KMS-11 (cell line): ENCODE measurements at regions not wholly inside any gene's neighbourhood (a gene's known extent, or its start where the extent isn't known, plus 50 kb on each side); places are given as distances from the start of the nearest gene placed in this dataset.
"Not testable (repeated sequence)": the region's sequence is repeated elsewhere in the genome, so short reads cannot be mapped to it uniquely, and the experiment has no call there.

ENCODE experiments used
- H2AFZ ChIP-seq: fragments of 200-600 bp; sonication (generic); 2 replicates; pipeline ENCODE4 v1.6.1; 2016; ENCODE audit warnings: antibody characterized with exemption, mixed run types, low read depth
- H3K27ac ChIP-seq: fragments of 200-600 bp; sonication (generic); 2 replicates; pipeline ENCODE4 v1.6.1; 2016; ENCODE audit warnings: mild to moderate bottlenecking, mixed run types
- H3K27me3 ChIP-seq: fragments of 200-600 bp; sonication (generic); 2 replicates; pipeline ENCODE4 v1.6.1; 2017; ENCODE audit warnings: mild to moderate bottlenecking, low read depth, mixed run types, moderate library complexity; ENCODE audit not compliant: insufficient read depth
- H3K36me3 ChIP-seq: fragments of 200-600 bp; sonication (generic); 2 replicates; pipeline ENCODE4 v1.6.1; 2017; ENCODE audit warnings: mild to moderate bottlenecking, mixed run types; ENCODE audit not compliant: insufficient read depth
- H3K4me1 ChIP-seq: fragments of 200-600 bp; sonication (generic); 2 replicates; pipeline ENCODE4 v1.6.1; 2016; ENCODE audit warnings: mild to moderate bottlenecking, low read depth, mixed run types; ENCODE audit not compliant: poor library complexity, severe bottlenecking
- H3K4me2 ChIP-seq: fragments of 200-600 bp; sonication (generic); 2 replicates; pipeline ENCODE4 v1.7.0; 2016; ENCODE audit warnings: mild to moderate bottlenecking, mixed run types
- H3K4me3 ChIP-seq: fragments of 200-600 bp; sonication (generic); IDR thresholded peaks from 2 replicates; pipeline ENCODE4 v1.6.1; 2017; ENCODE audit warnings: low read depth, low read length, mixed read lengths; ENCODE audit not compliant: insufficient read depth
- H3K79me2 ChIP-seq: fragments of 200-600 bp; sonication (generic); 2 replicates; pipeline ENCODE4 v1.6.1; 2016; ENCODE audit warnings: low read depth, mixed run types; ENCODE audit not compliant: insufficient read depth
- H3K9ac ChIP-seq: fragments of 200-600 bp; sonication (generic); 2 replicates; pipeline ENCODE4 v1.6.1; 2016; ENCODE audit warnings: mild to moderate bottlenecking, mixed run types
- H4K20me1 ChIP-seq: fragments of 200-600 bp; sonication (generic); 2 replicates; pipeline ENCODE4 v1.6.1; 2016; ENCODE audit warnings: mild to moderate bottlenecking, mixed run types; ENCODE audit not compliant: insufficient read depth
- TF ChIP-seq, protein P1 (sequence below): fragments of 200-600 bp; sonication (generic); conservative IDR thresholded peaks from 2 replicates; pipeline ENCODE4 v1.6.1; 2017; ENCODE audit warnings: low read depth, mild to moderate bottlenecking, antibody characterized with exemption, low read length, moderate library complexity, mixed read lengths

- TF ChIP-seq, protein P1, sequence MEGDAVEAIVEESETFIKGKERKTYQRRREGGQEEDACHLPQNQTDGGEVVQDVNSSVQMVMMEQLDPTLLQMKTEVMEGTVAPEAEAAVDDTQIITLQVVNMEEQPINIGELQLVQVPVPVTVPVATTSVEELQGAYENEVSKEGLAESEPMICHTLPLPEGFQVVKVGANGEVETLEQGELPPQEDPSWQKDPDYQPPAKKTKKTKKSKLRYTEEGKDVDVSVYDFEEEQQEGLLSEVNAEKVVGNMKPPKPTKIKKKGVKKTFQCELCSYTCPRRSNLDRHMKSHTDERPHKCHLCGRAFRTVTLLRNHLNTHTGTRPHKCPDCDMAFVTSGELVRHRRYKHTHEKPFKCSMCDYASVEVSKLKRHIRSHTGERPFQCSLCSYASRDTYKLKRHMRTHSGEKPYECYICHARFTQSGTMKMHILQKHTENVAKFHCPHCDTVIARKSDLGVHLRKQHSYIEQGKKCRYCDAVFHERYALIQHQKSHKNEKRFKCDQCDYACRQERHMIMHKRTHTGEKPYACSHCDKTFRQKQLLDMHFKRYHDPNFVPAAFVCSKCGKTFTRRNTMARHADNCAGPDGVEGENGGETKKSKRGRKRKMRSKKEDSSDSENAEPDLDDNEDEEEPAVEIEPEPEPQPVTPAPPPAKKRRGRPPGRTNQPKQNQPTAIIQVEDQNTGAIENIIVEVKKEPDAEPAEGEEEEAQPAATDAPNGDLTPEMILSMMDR = no peak
- no peak overlapping the region for H3K27ac ChIP-seq
- H3K4me3 ChIP-seq = no peak overlapping the region
- H4K20me1 ChIP-seq = no peaks in the 10 kb centered on the region
- no peaks in the 10 kb centered on the region for H3K27me3 ChIP-seq
- no peak overlapping the region for H2AFZ ChIP-seq
- no peaks in the 10 kb centered on the region for H3K4me1 ChIP-seq
- H3K4me2 ChIP-seq = no peak overlapping the region
- H3K36me3 ChIP-seq = no peaks in the 10 kb centered on the region
- H3K9ac ChIP-seq = no peak overlapping the region
- no peaks in the 10 kb centered on the region for H3K79me2 ChIP-seq
These were observed 144.2 kb upstream of the RAPGEF2 start for GRCh38 chr4:158958489-158959270.

DNA sequence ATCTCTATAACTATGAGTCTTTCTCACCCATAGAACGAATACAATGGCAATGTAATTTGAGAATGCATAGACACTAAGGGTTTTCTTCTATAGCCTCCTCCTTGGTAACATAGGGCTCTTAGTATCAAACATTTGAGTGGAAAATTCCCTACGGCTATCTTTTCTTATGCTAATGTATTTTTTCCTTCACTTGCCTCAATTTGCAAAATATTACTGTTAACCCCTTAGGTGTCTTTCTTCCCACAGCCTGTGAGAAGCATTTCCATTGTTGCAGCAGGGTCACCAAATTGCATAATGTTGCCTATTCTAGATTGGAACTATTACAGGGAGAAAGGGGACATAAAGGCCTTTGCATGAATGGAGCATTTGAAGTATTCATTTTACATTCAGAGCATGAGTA, 140.5 kb upstream of the RAPGEF2 start:
- Histone ChIP-seq H3K79me2 (no peaks in the 10 kb centered on the region), H2AFZ (no peak overlapping the region), H3K4me1 (no peaks in the 10 kb centered on the region), H3K36me3 (no peaks in the 10 kb centered on the region), H3K27ac (no peak overlapping the region), H3K9ac (no peak overlapping the region), H4K20me1 (no peaks in the 10 kb centered on the region), H3K4me2 (no peak overlapping the region), H3K4me3 (no peak overlapping the region), H3K27me3 (no peaks in the 10 kb centered on the region)
- TF ChIP-seq, protein P1 = no peak

DNA sequence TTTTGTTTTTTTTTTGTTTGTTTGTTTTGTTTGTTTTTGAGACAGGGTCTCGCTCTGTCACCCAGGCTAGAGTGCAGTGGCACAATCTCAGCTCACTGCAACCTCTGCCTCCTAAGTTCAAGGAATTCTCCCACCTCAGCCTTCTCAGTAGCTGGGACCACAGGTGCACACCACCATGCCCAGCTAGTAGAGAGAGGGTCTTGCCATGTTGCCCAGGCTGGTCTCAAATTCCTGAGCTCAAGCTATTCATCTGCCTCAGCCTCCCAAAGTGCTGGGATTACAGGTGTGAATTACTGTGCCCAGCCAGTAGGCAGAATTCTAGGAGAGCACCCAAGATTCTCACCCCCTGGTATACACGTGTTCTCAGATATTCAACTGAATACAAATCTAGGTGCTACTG, 139.6 kb upstream of the RAPGEF2 start:
- H2AFZ ChIP-seq, H3K27ac ChIP-seq, H3K27me3 ChIP-seq: not testable (repeated sequence)

DNA sequence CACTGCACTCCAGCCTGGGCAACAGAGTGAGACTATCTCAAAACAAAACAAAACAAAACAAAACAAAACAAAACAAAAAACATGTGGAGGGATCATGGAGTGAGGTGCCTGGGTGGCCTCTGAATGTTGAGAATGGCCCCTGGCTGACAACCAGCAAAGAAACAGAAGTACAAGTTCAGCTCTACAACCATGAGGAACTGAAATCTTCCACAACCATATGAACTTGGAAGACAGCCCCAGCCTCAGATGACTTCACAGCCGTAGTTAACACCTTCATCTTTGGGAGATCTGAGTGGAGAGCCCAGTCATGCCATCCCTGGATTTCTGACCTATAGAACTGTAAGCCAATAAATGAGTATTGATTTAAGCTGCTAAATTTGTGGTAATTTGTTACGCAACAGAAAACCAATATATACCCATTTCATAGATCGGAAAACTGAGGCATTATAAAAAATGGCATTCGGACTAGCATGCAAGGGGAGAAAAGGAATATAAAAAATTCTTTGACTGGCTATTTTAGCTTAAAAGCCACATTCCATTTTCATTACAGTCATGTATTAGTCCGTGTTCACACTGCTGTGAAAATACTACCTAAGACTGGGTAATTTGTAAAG, 138.7 kb upstream of the RAPGEF2 start:
- Histone ChIP-seq H3K9ac (no peak overlapping the region), H3K4me2 (no peak overlapping the region), H3K27me3 (no peaks in the 10 kb centered on the region), H3K27ac (no peak overlapping the region), H3K36me3 (no peaks in the 10 kb centered on the region), H4K20me1 (no peaks in the 10 kb centered on the region), H3K4me1 (no peaks in the 10 kb centered on the region), H3K4me3 (no peak overlapping the region), H3K79me2 (no peaks in the 10 kb centered on the region), H2AFZ (no peak overlapping the region)
- TF ChIP-seq, protein P1 = no peak

More for the DNA sequence above, 139.6 kb upstream of the RAPGEF2 start:
- H4K20me1 ChIP-seq, H3K9ac ChIP-seq, H3K4me3 ChIP-seq, H3K4me2 ChIP-seq, H3K36me3 ChIP-seq, H3K79me2 ChIP-seq, H3K4me1 ChIP-seq: not testable (repeated sequence)

DNA sequence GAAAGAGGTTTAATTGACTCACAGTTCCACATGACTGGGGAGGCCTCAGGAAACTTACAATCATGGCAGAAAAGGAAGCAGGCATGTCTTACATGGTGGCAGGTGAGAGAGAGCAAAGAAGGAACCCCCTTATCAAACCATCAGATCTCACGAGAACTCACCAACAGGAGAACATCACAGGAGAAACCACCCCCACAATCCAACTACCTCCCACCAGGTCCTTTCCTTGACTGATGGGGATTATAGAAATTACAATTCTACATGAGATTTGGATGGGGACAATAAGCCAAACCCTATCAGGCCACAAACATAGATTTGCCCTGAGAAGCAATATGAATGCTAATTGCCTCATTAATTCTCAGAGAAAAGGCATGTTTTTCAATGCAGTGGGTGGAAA, 138.2 kb upstream of the RAPGEF2 start:
- TF ChIP-seq, protein P1 = no peak
- no peak overlapping the region for H3K4me3 ChIP-seq
- H3K36me3 ChIP-seq = no peaks in the 10 kb centered on the region

More for the DNA sequence above, 138.2 kb upstream of the RAPGEF2 start:
- no peak overlapping the region for H2AFZ ChIP-seq
- H3K79me2 ChIP-seq = no peaks in the 10 kb centered on the region
- no peak overlapping the region for H3K4me2 ChIP-seq
- H3K27me3 ChIP-seq = no peaks in the 10 kb centered on the region
- H3K9ac ChIP-seq = no peak overlapping the region
- no peaks in the 10 kb centered on the region for H4K20me1 ChIP-seq
- no peak overlapping the region for H3K27ac ChIP-seq
- H3K4me1 ChIP-seq = no peaks in the 10 kb centered on the region
